ENCODE measurements at regions not wholly inside any gene's neighbourhood (a gene's known extent, or its start where the extent isn't known, plus 50 kb on each side); places are given as distances from the start of the nearest gene placed in this dataset.

DNA sequence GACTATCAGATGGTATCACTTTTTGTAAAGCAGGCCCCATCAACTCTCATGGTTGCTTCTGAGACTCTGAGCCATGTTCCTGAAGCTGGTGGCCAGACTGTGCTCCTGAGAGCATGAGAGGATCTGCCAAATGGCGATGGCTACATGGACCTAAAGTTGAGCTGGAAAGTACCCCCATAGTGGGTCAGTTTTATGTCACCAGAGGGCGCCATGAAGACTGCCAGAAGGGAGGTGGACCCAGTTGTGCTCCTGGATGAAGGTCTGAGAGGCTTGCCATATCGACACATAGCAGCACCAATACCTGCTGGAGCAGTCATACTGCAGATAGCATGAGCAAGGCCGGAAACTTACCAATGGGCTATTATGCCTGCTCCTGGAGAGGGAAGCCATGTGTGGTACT lies 105.7 kb downstream of the SLITRK2 start (continued):
- TF ChIP-seq, protein P1, sequence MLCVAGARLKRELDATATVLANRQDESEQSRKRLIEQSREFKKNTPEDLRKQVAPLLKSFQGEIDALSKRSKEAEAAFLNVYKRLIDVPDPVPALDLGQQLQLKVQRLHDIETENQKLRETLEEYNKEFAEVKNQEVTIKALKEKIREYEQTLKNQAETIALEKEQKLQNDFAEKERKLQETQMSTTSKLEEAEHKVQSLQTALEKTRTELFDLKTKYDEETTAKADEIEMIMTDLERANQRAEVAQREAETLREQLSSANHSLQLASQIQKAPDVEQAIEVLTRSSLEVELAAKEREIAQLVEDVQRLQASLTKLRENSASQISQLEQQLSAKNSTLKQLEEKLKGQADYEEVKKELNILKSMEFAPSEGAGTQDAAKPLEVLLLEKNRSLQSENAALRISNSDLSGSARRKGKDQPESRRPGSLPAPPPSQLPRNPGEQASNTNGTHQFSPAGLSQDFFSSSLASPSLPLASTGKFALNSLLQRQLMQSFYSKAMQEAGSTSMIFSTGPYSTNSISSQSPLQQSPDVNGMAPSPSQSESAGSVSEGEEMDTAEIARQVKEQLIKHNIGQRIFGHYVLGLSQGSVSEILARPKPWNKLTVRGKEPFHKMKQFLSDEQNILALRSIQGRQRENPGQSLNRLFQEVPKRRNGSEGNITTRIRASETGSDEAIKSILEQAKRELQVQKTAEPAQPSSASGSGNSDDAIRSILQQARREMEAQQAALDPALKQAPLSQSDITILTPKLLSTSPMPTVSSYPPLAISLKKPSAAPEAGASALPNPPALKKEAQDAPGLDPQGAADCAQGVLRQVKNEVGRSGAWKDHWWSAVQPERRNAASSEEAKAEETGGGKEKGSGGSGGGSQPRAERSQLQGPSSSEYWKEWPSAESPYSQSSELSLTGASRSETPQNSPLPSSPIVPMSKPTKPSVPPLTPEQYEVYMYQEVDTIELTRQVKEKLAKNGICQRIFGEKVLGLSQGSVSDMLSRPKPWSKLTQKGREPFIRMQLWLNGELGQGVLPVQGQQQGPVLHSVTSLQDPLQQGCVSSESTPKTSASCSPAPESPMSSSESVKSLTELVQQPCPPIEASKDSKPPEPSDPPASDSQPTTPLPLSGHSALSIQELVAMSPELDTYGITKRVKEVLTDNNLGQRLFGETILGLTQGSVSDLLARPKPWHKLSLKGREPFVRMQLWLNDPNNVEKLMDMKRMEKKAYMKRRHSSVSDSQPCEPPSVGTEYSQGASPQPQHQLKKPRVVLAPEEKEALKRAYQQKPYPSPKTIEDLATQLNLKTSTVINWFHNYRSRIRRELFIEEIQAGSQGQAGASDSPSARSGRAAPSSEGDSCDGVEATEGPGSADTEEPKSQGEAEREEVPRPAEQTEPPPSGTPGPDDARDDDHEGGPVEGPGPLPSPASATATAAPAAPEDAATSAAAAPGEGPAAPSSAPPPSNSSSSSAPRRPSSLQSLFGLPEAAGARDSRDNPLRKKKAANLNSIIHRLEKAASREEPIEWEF (IDR thresholded peaks at IDR 0.05; ENCODE audit: insufficient replicate concordance, low read depth, low read length), result no peak
- TF ChIP-seq POU2F2 (IDR thresholded peaks at IDR 0.05; ENCODE audit: borderline replicate concordance, low read depth, low read length) (no peak), WRNIP1 (IDR thresholded peaks at IDR 0.05; ENCODE audit: borderline replicate concordance, low read depth, low read length) (no peak), SMAD1 (IDR thresholded peaks at IDR 0.05; ENCODE audit: low read depth, partially characterized antibody) (no peak)

DNA sequence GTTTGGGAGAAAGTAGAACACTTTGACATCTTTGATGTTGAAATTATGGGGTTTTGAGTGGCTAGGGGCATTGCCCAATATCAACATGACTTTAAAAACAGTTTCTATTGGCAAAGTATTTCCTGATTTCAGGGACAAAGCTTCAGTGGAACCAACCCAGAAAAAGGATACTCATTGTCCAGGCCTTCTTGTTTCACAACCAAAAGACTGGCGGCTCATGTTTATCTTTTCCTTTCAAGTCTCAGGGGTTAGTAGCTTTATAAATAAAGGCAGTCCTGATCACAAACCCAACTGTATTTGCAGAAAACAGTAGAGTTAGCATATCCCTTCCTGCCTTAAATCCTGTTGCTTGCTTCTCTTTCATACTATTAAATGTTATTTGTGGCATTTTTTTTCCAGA lies 119.1 kb downstream of the SLITRK2 start:
- Histone ChIP-seq H3K27me3 (replicated peaks in 1 of 2; ENCODE audit: control insufficient read depth in 2 of 2, insufficient read depth in 2 of 2, low read length in 1 of 2) (no peaks in the 10 kb centered on the region), H3K27ac (ENCODE audit: control insufficient read depth, insufficient read depth) (no peak overlapping the region), H3K36me3 (ENCODE audit: control insufficient read depth in 2 of 2, insufficient read depth in 2 of 2, low read length in 1 of 2) (no peaks in the 10 kb centered on the region), H3K9me3 (replicated peaks; ENCODE audit: control insufficient read depth, insufficient read depth, low read length) (no peaks in the 10 kb centered on the region), H3K79me2 (ENCODE audit: control insufficient read depth, insufficient read depth, low read length) (no peaks in the 10 kb centered on the region), H3K4me2 (ENCODE audit: control insufficient read depth, insufficient read depth) (no peak overlapping the region), H3K4me1 (ENCODE audit: control insufficient read depth, insufficient read depth, low read length) (no peaks in the 10 kb centered on the region), H4K20me1 (ENCODE audit: control insufficient read depth, insufficient read depth) (no peaks in the 10 kb centered on the region), H3K9ac (ENCODE audit: control insufficient read depth, insufficient read depth, low read length) (no peak overlapping the region), H3K4me3 (no peak overlapping the region), H2AFZ (ENCODE audit: control insufficient read depth, low read depth, low read length) (no peak overlapping the region)
- FAIRE-seq (no peak), DNase-seq (ENCODE audit: low read depth, low spot score) (no peak), ATAC-seq (no peak)
- intact Hi-C loops (cut with micrococcal nuclease; ENCODE audit: unreplicated experiment), result no loop called here
- in situ Hi-C loops (cut with MboI), result no loop called here
- no TSS peak for BruUV-seq (replicated peaks)
- ChIA-PET POLR2A (no interaction called here), RAD21 (ENCODE audit: unreplicated experiment) (no interaction called here), SMC1A (ENCODE audit: uncharacterized antibody, unreplicated experiment) (no interaction called here), CTCF (no interaction called here)
- WGBS (ENCODE audit: insufficient coverage, insufficient replicate concordance, low lambda C conversion rate, missing lambda C conversion rate), result 96% methylated on average over 1 of the region's 1 CpG
- TF ChIP-seq IKZF2 (IDR thresholded peaks at IDR 0.05), result no peak
- no peak for TF ChIP-seq BRCA1 (IDR thresholded peaks at IDR 0.05; ENCODE audit: low read depth, low read length)
- TF ChIP-seq, protein P2, sequence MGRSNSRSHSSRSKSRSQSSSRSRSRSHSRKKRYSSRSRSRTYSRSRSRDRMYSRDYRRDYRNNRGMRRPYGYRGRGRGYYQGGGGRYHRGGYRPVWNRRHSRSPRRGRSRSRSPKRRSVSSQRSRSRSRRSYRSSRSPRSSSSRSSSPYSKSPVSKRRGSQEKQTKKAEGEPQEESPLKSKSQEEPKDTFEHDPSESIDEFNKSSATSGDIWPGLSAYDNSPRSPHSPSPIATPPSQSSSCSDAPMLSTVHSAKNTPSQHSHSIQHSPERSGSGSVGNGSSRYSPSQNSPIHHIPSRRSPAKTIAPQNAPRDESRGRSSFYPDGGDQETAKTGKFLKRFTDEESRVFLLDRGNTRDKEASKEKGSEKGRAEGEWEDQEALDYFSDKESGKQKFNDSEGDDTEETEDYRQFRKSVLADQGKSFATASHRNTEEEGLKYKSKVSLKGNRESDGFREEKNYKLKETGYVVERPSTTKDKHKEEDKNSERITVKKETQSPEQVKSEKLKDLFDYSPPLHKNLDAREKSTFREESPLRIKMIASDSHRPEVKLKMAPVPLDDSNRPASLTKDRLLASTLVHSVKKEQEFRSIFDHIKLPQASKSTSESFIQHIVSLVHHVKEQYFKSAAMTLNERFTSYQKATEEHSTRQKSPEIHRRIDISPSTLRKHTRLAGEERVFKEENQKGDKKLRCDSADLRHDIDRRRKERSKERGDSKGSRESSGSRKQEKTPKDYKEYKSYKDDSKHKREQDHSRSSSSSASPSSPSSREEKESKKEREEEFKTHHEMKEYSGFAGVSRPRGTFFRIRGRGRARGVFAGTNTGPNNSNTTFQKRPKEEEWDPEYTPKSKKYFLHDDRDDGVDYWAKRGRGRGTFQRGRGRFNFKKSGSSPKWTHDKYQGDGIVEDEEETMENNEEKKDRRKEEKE (IDR thresholded peaks at IDR 0.05), result no peak
- TF ChIP-seq NR2F1 (conservative IDR thresholded peaks at IDR 0.05), result no peak
- TF ChIP-seq NBN (IDR thresholded peaks at IDR 0.05), result no peak
- no peak for TF ChIP-seq FOXM1 (IDR thresholded peaks at IDR 0.05; ENCODE audit: low read depth, low read length)
- TF ChIP-seq, protein P3, sequence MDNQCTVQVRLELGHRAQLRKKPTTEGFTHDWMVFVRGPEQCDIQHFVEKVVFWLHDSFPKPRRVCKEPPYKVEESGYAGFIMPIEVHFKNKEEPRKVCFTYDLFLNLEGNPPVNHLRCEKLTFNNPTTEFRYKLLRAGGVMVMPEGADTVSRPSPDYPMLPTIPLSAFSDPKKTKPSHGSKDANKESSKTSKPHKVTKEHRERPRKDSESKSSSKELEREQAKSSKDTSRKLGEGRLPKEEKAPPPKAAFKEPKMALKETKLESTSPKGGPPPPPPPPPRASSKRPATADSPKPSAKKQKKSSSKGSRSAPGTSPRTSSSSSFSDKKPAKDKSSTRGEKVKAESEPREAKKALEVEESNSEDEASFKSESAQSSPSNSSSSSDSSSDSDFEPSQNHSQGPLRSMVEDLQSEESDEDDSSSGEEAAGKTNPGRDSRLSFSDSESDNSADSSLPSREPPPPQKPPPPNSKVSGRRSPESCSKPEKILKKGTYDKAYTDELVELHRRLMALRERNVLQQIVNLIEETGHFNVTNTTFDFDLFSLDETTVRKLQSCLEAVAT (IDR thresholded peaks at IDR 0.05), result no peak
- TF ChIP-seq, protein P4, sequence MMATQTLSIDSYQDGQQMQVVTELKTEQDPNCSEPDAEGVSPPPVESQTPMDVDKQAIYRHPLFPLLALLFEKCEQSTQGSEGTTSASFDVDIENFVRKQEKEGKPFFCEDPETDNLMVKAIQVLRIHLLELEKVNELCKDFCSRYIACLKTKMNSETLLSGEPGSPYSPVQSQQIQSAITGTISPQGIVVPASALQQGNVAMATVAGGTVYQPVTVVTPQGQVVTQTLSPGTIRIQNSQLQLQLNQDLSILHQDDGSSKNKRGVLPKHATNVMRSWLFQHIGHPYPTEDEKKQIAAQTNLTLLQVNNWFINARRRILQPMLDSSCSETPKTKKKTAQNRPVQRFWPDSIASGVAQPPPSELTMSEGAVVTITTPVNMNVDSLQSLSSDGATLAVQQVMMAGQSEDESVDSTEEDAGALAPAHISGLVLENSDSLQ (IDR thresholded peaks at IDR 0.05), result no peak
- no peak for TF ChIP-seq MXI1 (IDR thresholded peaks at IDR 0.05; ENCODE audit: low read depth, low read length)
- no peak for TF ChIP-seq FOXK2 (IDR thresholded peaks at IDR 0.05)
